ENCODE measurements at regions not wholly inside any gene's neighbourhood (a gene's known extent, or its start where the extent isn't known, plus 50 kb on each side); places are given as distances from the start of the nearest gene placed in this dataset.

- no peak for DNase-seq
Observed at GRCh38 chr18:72063001-72063400, 481.1 kb downstream of the CBLN2 start.

- no peak for DNase-seq
Observed at GRCh38 chr18:72058851-72059250, 485.3 kb downstream of the CBLN2 start.

GRCh38 chr18:72056171-72056570 lies 488.0 kb downstream of the CBLN2 start:
- no peak for DNase-seq

- DNase-seq: no peak
Observed at GRCh38 chr18:72041313-72042032, 502.7 kb downstream of the CBLN2 start.

- no peak for DNase-seq
Observed at GRCh38 chr18:72013427-72013850, 530.7 kb downstream of the CBLN2 start.

- DNase-seq: no peak
Observed at GRCh38 chr18:71998547-71999097, 545.5 kb downstream of the CBLN2 start.

- no peak for DNase-seq
Observed at GRCh38 chr18:71995904-71996465, 548.2 kb downstream of the CBLN2 start.

- DNase-seq: no peak
Observed at GRCh38 chr18:71994273-71994672, 549.9 kb downstream of the CBLN2 start.

GRCh38 chr18:71989616-71990015 lies 554.5 kb downstream of the CBLN2 start:
- no peak for DNase-seq

GRCh38 chr18:71986351-71987050 lies 557.6 kb downstream of the CBLN2 start:
- no peak for DNase-seq

- no peak for DNase-seq
Observed at GRCh38 chr18:71976744-71977143, 567.4 kb downstream of the CBLN2 start.

- DNase-seq: no peak
Observed at GRCh38 chr18:71966791-71967190, 577.4 kb downstream of the CBLN2 start.

- no peak for DNase-seq
Observed at GRCh38 chr18:71958605-71959004, 585.5 kb downstream of the CBLN2 start.

- no peak for DNase-seq
Observed at GRCh38 chr18:71951001-71951400, 593.1 kb downstream of the CBLN2 start.

GRCh38 chr18:71942433-71942832 lies 601.7 kb downstream of the CBLN2 start:
- DNase-seq: no peak

GRCh38 chr18:71939483-71939882 lies 604.7 kb downstream of the CBLN2 start:
- no peak for DNase-seq

- DNase-seq: no peak
Observed at GRCh38 chr18:71936744-71937143, 607.4 kb downstream of the CBLN2 start.

GRCh38 chr18:71919211-71919610 lies 624.9 kb downstream of the CBLN2 start:
- DNase-seq: no peak

GRCh38 chr18:71913641-71914040 lies 630.5 kb downstream of the CBLN2 start:
- no peak for DNase-seq

- DNase-seq: no peak
Observed at GRCh38 chr18:71902482-71902881, 641.7 kb downstream of the CBLN2 start.

- no peak for DNase-seq
Observed at GRCh38 chr18:71899707-71900472, 644.3 kb downstream of the CBLN2 start.

- DNase-seq: no peak
Observed at GRCh38 chr18:71899183-71899582, 645.0 kb downstream of the CBLN2 start.

GRCh38 chr18:71887509-71887908 lies 656.6 kb downstream of the CBLN2 start:
- no peak for DNase-seq
